Endothelial cell of umbilical vein (primary cell): ENCODE measurements at regions not wholly inside any gene's neighbourhood (a gene's known extent, or its start where the extent isn't known, plus 50 kb on each side); places are given as distances from the start of the nearest gene placed in this dataset.

Source experiments
- BruUV-seq: library from RNA; stranded (reverse); fragments of 400-500 nt; replicated peaks from 2 replicates; lab custom pipeline; 2021; lab: Mats Ljungman, UMichigan
- CTCF ChIA-PET: fragments of 300-600, 350-600 bp; sonication (Branson Sonifier 250); formaldehyde crosslinking; loops from one replicate; lab custom pipeline; 2021; ENCODE audit warnings: antibody characterized with exemption, inconsistent platforms; lab: Charles Lee
- POLR2A ChIA-PET: fragments of 300-600, 350-600 bp; sonication (Branson Sonifier 250); formaldehyde crosslinking; loops from one replicate; lab custom pipeline; 2021; ENCODE audit warnings: antibody characterized with exemption, inconsistent platforms; lab: Charles Lee
- DNase-seq: peaks from one replicate; pipeline ENCODE4 v3.0.0-alpha.2; 2011; ENCODE audit warnings: low read depth, low spot score
- FAIRE-seq: peaks from 2 replicates; lab custom pipeline; 2011; peaks lifted over from hg19 to GRCh38; lab: Jason Lieb, UNC
- H2AFZ ChIP-seq: 2 replicates; pipeline ENCODE4 v1.6.0; 2012; ENCODE audit warnings: low read depth, low read length, control low read depth, inconsistent platforms
- H3K27ac ChIP-seq: 2 replicates; pipeline ENCODE4 v1.5.1; 2011; ENCODE audit warnings: low read depth, mild to moderate bottlenecking, control low read depth, low read length, moderate library complexity; ENCODE audit not compliant: insufficient read depth
- H3K27me3 ChIP-seq, 2 experiments: 2 replicates each; pipeline versions ENCODE4 v1.6.0 to v1.6.1; 2011; ENCODE audit warnings: low read length in 2 of 2, mixed read lengths in 1 of 2; ENCODE audit not compliant: control insufficient read depth in 2 of 2, insufficient read depth in 2 of 2
- H3K36me3 ChIP-seq, 2 experiments: 2 replicates in 1 of 2; 3 replicates in 1 of 2; pipeline ENCODE4 v1.5.1; 2011; ENCODE audit warnings: low read length in 2 of 2, mild to moderate bottlenecking in 1 of 2, moderate library complexity in 1 of 2; ENCODE audit not compliant: control insufficient read depth in 2 of 2, insufficient read depth in 2 of 2; ENCODE audit errors: extremely low read depth in 1 of 2
- H3K4me1 ChIP-seq: 3 replicates; pipeline ENCODE4 v1.5.1; 2011; ENCODE audit warnings: mild to moderate bottlenecking, low read length; ENCODE audit not compliant: control insufficient read depth, insufficient read depth; ENCODE audit errors: extremely low read depth
- H3K4me2 ChIP-seq: 2 replicates; pipeline ENCODE4 v1.6.1; 2011; ENCODE audit warnings: low read length, control low read depth, mixed read lengths; ENCODE audit not compliant: insufficient read depth
- H3K4me3 ChIP-seq, 3 experiments: fragments of 200-600 bp in 1 of 3; sonication (generic), shearing (Covaris generic) in 1 of 3; replicated peaks in 1 of 3; 2 replicates each; pipeline ENCODE4 v1.5.1; 2011 to 2016; ENCODE audit warnings: control low read depth in 3 of 3, low read length in 3 of 3, mild to moderate bottlenecking in 2 of 3, inconsistent platforms in 1 of 3, low read depth in 1 of 3, moderate library complexity in 1 of 3; ENCODE audit not compliant: insufficient read depth in 1 of 3
- H3K79me2 ChIP-seq: 2 replicates; pipeline ENCODE4 v1.6.0; 2012; ENCODE audit warnings: low read length, inconsistent platforms; ENCODE audit not compliant: control insufficient read depth, insufficient read depth
- H3K9ac ChIP-seq: replicated peaks from 2 replicates; pipeline ENCODE3; 2011; ENCODE audit warnings: low read length, control low read depth; ENCODE audit not compliant: insufficient read depth; ENCODE audit errors: extremely low read depth
- H3K9me1 ChIP-seq: replicated peaks from 3 replicates; pipeline ENCODE4 v1.6.0; 2011; ENCODE audit warnings: mild to moderate bottlenecking, low read length; ENCODE audit not compliant: control insufficient read depth, insufficient read depth; ENCODE audit errors: extremely low read depth
- H3K9me3 ChIP-seq: replicated peaks from 2 replicates; pipeline ENCODE4 v1.5.1; 2012; ENCODE audit warnings: low read length, inconsistent platforms; ENCODE audit not compliant: control insufficient read depth, insufficient read depth
- H4K20me1 ChIP-seq: replicated peaks from 2 replicates; pipeline ENCODE3; 2011; ENCODE audit warnings: mild to moderate bottlenecking, low read length; ENCODE audit not compliant: control insufficient read depth, insufficient read depth; ENCODE audit errors: extremely low read depth
- CTCF ChIP-seq, 2 donors: IDR thresholded peaks; 1 replicate in 1 of 2; 2 replicates in 1 of 2; pipeline ENCODE4 v1.5.1; 2011; ENCODE audit warnings: low read length in 2 of 2, mild to moderate bottlenecking in 2 of 2, moderate library complexity in 2 of 2, control low read depth in 1 of 2, inconsistent platforms in 1 of 2, low read depth in 1 of 2; ENCODE audit not compliant: insufficient read depth in 1 of 2; ENCODE audit errors: extremely low read depth in 1 of 2
- EZH2 ChIP-seq: IDR thresholded peaks from 2 replicates; pipeline ENCODE4 v1.6.1; 2012; ENCODE audit warnings: borderline replicate concordance, low read depth, mild to moderate bottlenecking, moderate library complexity, low read length, inconsistent platforms; ENCODE audit not compliant: severe bottlenecking
- FOS ChIP-seq: IDR thresholded peaks from 2 replicates; pipeline ENCODE4 v1.6.1; 2011; ENCODE audit warnings: mild to moderate bottlenecking, low read length, moderate library complexity, borderline replicate concordance; ENCODE audit not compliant: insufficient read depth
- GATA2 ChIP-seq: IDR thresholded peaks from 2 replicates; pipeline ENCODE4 v1.7.0; 2011; ENCODE audit warnings: low read depth, mild to moderate bottlenecking, moderate library complexity, mixed read lengths, low read length; ENCODE audit not compliant: insufficient read length, insufficient read depth
- JUN ChIP-seq: IDR thresholded peaks from 2 replicates; pipeline ENCODE4 v1.6.1; 2011; ENCODE audit warnings: borderline replicate concordance, low read depth; ENCODE audit not compliant: insufficient read length, insufficient read depth
- MAX ChIP-seq: IDR thresholded peaks from 2 replicates; pipeline ENCODE4 v1.6.1; 2011; ENCODE audit not compliant: insufficient read depth, insufficient read length
- MYC ChIP-seq: IDR thresholded peaks from one replicate; pipeline ENCODE4 v1.6.1; 2011; ENCODE audit warnings: mild to moderate bottlenecking, low read depth, low read length
- POLR2A ChIP-seq: IDR thresholded peaks from 2 replicates; pipeline ENCODE4 v1.6.1; 2012; ENCODE audit warnings: low read depth, mild to moderate bottlenecking, control low read depth, low read length
- POLR2AphosphoS5 ChIP-seq: IDR thresholded peaks from 2 replicates; pipeline ENCODE4 v1.6.1; 2012; ENCODE audit warnings: low read depth, mild to moderate bottlenecking, control low read depth, low read length, moderate library complexity; ENCODE audit not compliant: insufficient read depth
- dilution Hi-C: fragments of 300-500 bp; cut with MboI; formaldehyde crosslinking; loops from one replicate; pipeline ENCODE4 v1.15.0; 2019; ENCODE audit warnings: low sequenced_read_pairs; ENCODE audit not compliant: extremely low pct_ligation_motif_present
- intact Hi-C: fragments of 100-400 bp; cut with micrococcal nuclease; formaldehyde crosslinking; loops from one replicate; pipeline ENCODE4 v1.10.0; 2022

GRCh38 chr6:51141080-51141479 lies 322.4 kb downstream of the TFAP2B start:
- TF ChIP-seq JUN: no peak
- TF ChIP-seq MYC: no peak
- TF ChIP-seq POLR2A: no peak
- no peak for TF ChIP-seq FOS
- TF ChIP-seq EZH2: no peak
- no peak for TF ChIP-seq CTCF (IDR thresholded peaks at IDR 0.05; ENCODE audit: extremely low read depth in 1 of 2, insufficient read depth in 1 of 2, low read depth in 1 of 2, low read length in 2 of 2)
- TF ChIP-seq MAX: no peak
- no peak for TF ChIP-seq GATA2
- TF ChIP-seq POLR2AphosphoS5: no peak
- CTCF ChIA-PET: no interaction called here
- BruUV-seq: no TSS peak
- no peaks in the 10 kb centered on the region for H3K79me2 ChIP-seq
- H3K4me3 ChIP-seq: no peak overlapping the region
- no peaks in the 10 kb centered on the region for H3K9me3 ChIP-seq
- no peaks in the 10 kb centered on the region for H3K9me1 ChIP-seq
- intact Hi-C loops: no loop called here
- POLR2A ChIA-PET: no interaction called here
- FAIRE-seq: no peak
- DNase-seq: no peak
- no peaks in the 10 kb centered on the region for H4K20me1 ChIP-seq
- no peak overlapping the region for H3K9ac ChIP-seq
- dilution Hi-C loops: no loop called here
- no peaks in the 10 kb centered on the region for H3K36me3 ChIP-seq
- H3K27ac ChIP-seq: no peak overlapping the region
- no peak overlapping the region for H3K4me2 ChIP-seq
- no peaks in the 10 kb centered on the region for H3K27me3 ChIP-seq
- H2AFZ ChIP-seq: no peak overlapping the region
- no peaks in the 10 kb centered on the region for H3K4me1 ChIP-seq
